Epithelial cell of esophagus (primary cell): ENCODE measurements at regions not wholly inside any gene's neighbourhood (a gene's known extent, or its start where the extent isn't known, plus 50 kb on each side); places are given as distances from the start of the nearest gene placed in this dataset.
"Not testable (repeated sequence)": the region's sequence is repeated elsewhere in the genome, so short reads cannot be mapped to it uniquely, and the experiment has no call there.

ENCODE experiments used
- DNase-seq: peaks from one replicate; pipeline ENCODE4 v3.0.0; 2010; ENCODE audit warnings: low read depth
- H3K4me3 ChIP-seq: 2 replicates; pipeline ENCODE4 v1.5.1; 2011; ENCODE audit warnings: mild to moderate bottlenecking, low read length, control low read depth
- TF ChIP-seq, protein P1 (sequence below): IDR thresholded peaks from 2 replicates; pipeline ENCODE4 v1.5.1; 2011; ENCODE audit warnings: low read depth, mild to moderate bottlenecking, low read length, control low read depth, inconsistent platforms; ENCODE audit not compliant: insufficient read depth; ENCODE audit errors: missing control alignments

DNA sequence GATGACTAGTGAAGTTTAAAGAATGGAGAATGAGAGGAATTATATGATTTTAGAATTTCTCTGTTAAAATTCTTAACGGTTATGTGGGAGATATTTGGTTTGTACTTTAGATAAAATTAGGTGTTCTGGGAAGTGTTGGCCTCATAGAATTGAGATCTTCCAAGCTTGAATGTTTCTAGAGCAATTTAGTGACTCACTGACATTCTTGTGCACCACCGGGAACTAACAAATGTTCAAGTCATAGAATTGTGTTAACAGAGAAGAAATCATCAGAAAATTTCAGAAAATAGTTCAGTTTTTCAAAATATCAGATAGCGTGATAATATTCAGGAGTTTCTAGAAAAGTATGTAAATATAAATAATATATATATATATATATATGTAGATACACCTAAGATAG is 67.9 kb upstream of the BMP5 start:
- no peak for DNase-seq

DNA sequence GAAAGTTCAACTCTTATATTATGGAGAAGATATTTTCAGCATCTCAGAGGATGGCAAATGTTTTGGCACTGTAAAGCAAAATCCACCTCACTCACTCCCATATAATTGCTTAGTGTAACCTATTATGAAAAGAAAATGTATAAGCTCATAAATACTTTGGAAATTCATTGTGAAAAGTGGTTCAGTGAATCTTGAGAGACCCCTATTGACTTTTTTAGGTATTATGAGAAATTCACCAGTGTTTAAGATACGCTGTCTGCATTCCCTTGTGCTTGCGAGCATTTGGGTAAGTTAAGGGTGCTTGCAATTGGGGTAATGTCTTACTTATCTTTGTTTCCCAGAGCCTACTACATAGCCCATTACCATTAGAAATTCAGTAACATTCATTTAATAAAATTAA is 66.3 kb upstream of the BMP5 start:
- DNase-seq, result no peak
- H3K4me3 ChIP-seq, result no peak overlapping the region
- TF ChIP-seq, protein P1, sequence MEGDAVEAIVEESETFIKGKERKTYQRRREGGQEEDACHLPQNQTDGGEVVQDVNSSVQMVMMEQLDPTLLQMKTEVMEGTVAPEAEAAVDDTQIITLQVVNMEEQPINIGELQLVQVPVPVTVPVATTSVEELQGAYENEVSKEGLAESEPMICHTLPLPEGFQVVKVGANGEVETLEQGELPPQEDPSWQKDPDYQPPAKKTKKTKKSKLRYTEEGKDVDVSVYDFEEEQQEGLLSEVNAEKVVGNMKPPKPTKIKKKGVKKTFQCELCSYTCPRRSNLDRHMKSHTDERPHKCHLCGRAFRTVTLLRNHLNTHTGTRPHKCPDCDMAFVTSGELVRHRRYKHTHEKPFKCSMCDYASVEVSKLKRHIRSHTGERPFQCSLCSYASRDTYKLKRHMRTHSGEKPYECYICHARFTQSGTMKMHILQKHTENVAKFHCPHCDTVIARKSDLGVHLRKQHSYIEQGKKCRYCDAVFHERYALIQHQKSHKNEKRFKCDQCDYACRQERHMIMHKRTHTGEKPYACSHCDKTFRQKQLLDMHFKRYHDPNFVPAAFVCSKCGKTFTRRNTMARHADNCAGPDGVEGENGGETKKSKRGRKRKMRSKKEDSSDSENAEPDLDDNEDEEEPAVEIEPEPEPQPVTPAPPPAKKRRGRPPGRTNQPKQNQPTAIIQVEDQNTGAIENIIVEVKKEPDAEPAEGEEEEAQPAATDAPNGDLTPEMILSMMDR, result no peak

More for the DNA sequence above, 67.9 kb upstream of the BMP5 start:
- TF ChIP-seq, protein P1, result no peak
- H3K4me3 ChIP-seq, result no peak overlapping the region

DNA sequence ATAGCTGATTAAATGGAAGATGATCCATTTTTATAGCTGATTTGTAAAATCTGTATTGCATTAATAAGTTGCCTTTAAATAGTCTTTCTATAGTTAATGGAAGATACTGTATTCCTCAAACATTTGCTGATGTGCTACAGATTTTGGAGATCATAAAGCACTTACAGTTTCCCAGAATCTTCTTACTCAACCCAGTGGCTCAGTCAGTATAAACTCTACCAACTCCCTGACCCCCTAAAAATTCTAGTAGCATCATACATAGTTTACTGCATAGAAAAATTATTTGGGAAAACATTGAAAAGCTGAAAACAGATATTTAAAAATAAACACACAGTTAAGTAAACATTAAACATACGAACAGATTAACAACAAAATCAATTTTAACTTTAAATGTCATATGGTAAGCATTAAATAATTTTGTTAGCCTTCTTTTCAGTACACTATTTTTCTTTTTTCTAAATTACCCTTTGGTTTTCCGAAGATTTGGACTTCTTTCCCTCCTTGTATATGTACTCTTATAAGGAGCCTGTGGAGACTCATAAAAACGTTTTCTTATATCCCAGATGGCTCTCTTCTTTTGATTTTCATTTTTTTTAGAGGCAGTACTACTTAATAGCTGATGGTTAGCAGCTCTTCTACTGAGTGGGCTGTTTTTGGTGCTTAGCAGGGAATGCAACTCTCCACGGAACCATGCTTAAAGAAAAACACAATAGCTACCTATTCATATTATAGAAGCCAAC is 62.7 kb upstream of the BMP5 start:
- no peak for DNase-seq
- TF ChIP-seq, protein P1, result no peak

DNA sequence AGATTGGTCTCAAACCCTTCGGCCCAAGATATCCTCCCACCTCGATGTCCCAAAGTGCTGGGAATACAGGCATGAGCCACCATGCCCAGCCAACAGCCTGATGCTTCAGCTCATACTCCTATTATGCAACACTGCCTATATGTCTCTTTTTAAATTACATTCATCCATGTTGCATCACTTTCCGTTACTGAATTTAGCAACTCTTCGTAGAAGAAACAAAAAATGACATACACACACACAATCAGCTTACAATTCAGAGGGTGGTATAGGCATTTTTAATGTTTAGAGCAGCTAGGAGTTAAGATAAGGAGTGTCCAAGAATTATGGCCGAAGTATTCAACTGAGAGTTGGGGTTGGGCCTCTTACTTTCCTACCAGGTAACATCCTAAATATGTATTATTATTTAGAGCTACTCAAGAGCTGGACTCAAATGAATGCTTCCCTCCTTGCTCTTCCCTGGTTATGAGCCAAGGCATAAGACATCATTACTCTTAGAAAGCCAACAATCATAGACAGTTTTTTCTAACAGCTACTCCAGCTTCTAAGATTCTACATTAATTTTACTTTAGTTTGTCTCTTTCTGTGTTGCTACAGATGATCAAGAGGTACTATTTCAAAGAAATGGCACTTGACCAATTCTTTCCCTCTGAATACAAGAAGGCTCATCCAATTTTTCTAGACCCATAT is 62.0 kb upstream of the BMP5 start:
- DNase-seq, result no peak
- TF ChIP-seq, protein P1, result no peak
- H3K4me3 ChIP-seq, result no peak overlapping the region

More for the DNA sequence above, 62.7 kb upstream of the BMP5 start:
- H3K4me3 ChIP-seq, result no peak overlapping the region

DNA sequence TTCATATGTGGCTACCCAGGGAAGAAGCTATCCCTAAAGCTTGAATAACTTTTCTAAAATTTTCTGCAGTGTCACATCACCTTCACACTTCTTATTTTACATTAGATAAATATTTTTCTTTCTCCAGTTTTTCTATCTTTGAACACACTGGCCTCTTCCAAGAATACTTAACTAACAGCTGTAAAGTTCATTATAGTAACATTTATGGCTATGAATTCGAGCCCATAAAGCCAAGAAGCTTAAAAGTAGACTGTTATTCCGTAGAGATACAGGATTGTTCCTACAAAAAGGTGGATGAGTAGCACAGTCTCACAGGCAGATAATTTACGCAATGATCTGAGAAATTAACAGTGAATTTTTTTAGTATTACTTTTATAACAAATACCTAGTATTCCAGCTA is 55.7 kb upstream of the BMP5 start:
- TF ChIP-seq, protein P1, result no peak

DNA sequence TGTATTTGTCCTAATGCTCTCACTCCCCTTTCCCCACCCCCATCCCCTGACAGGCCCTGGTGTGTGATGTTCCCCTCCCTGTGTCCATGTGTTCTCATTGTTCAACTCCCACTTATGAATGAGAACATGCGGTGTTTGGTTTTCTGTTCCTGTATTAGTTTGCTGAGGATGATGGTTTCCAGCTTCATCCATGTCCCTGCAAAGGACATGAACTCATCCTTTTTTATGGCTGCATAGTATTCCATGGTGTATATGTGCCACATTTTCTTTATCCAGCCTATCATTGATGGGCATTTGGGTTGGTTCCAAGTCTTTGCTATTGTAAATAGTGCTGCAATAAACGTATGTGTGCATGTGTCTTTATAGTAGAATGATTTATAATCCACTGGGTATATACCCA is 52.3 kb upstream of the BMP5 start:
- not testable (repeated sequence) for H3K4me3 ChIP-seq, DNase-seq

More for the DNA sequence above, 55.7 kb upstream of the BMP5 start:
- DNase-seq, result no peak
- H3K4me3 ChIP-seq, result no peak overlapping the region

DNA sequence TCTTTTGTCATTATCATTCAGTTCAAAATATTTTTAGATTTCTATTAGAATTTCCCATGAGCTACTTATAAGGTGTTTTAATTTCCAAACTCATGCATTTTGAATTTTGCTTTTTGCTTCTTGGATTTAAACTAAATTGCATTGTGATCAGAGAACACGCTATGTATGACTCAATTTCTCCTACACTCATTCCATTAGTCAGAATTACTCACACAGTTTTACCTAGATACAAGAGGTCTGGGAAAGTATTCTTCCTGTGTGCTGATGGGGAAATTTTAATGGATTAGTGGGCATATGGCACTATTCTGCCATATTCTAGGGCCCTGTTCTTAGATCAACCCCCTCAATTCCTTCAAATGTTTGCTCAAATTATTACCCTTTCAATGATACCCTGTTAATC is 49.9 kb upstream of the BMP5 start:
- TF ChIP-seq, protein P1, result no peak
- H3K4me3 ChIP-seq, result no peak overlapping the region
- peak; percentile 89 for DNase-seq
